ENCODE measurements at regions not wholly inside any gene's neighbourhood (a gene's known extent, or its start where the extent isn't known, plus 50 kb on each side); places are given as distances from the start of the nearest gene placed in this dataset.

DNA sequence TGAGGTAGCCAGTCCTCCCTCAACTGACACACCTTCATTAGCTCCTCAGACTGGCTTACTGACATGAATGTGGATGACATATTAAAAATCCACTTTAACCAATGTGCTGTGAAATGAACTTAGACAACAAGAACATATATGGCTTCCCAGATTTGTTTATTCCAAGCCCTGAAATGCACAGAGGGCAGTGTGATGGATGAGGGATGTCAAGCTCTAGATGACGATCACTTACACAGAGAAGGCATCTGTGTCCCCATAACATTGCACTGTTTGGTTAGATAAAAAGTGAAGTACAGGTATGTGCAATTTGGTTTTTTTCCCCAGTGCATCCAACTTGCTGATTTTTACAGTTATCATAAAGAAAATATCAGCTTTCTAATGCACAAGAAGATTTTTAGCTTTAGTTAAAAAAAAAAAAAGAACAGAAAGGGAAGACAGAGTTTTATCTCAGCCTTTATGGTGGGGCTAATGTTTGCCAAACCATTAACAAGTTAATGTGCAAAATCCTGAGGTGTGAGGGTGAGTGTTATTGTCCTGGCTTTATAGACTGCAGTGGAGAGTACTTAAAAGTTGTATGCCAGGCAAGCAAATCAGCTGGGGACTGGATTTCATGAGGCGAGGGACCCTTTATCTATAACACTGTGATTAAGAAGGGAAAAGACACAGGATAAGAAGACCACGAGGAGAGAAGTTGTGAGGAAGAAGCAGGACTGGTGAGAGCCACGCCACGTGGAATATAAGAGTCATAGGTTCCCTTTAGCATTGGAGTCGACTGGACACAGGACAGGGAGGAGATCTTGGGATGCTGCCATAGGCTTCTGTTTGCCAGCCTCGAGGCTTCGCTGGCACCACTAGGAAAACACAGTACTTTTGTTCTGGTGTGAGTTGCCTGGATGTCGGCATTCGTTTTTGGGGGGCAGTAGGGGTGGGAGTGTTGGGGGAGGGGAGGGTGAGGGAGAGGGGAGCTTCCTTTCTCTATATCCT lies 90.0 kb upstream of the BACH2 start:
- TF ChIP-seq POLR2A (IDR thresholded peaks at IDR 0.05): no peak
- no peak for TF ChIP-seq POLR2AphosphoS5 (IDR thresholded peaks at IDR 0.05; ENCODE audit: insufficient read depth in 1 of 2, low read depth in 1 of 2)
- TF ChIP-seq, protein P1, sequence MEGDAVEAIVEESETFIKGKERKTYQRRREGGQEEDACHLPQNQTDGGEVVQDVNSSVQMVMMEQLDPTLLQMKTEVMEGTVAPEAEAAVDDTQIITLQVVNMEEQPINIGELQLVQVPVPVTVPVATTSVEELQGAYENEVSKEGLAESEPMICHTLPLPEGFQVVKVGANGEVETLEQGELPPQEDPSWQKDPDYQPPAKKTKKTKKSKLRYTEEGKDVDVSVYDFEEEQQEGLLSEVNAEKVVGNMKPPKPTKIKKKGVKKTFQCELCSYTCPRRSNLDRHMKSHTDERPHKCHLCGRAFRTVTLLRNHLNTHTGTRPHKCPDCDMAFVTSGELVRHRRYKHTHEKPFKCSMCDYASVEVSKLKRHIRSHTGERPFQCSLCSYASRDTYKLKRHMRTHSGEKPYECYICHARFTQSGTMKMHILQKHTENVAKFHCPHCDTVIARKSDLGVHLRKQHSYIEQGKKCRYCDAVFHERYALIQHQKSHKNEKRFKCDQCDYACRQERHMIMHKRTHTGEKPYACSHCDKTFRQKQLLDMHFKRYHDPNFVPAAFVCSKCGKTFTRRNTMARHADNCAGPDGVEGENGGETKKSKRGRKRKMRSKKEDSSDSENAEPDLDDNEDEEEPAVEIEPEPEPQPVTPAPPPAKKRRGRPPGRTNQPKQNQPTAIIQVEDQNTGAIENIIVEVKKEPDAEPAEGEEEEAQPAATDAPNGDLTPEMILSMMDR (IDR thresholded peaks at IDR 0.05): no peak
- H3K9me3 ChIP-seq: no peaks in the 10 kb centered on the region
- no peaks in the 10 kb centered on the region for H3K4me1 ChIP-seq
- no peaks in the 10 kb centered on the region for H3K27me3 ChIP-seq
- no peak overlapping the region for H3K4me3 ChIP-seq
- DNase-seq (ENCODE audit: extremely low spot score in 2 of 2): no peak
- no peaks in the 10 kb centered on the region for H3K36me3 ChIP-seq
- H3K27ac ChIP-seq: no peak overlapping the region
- intact Hi-C loops (cut with DNase I): loop anchor here (10.0 kb wide), 1 partner anchor 1718 kb away; no protein-coding TSS in a partner anchor

DNA sequence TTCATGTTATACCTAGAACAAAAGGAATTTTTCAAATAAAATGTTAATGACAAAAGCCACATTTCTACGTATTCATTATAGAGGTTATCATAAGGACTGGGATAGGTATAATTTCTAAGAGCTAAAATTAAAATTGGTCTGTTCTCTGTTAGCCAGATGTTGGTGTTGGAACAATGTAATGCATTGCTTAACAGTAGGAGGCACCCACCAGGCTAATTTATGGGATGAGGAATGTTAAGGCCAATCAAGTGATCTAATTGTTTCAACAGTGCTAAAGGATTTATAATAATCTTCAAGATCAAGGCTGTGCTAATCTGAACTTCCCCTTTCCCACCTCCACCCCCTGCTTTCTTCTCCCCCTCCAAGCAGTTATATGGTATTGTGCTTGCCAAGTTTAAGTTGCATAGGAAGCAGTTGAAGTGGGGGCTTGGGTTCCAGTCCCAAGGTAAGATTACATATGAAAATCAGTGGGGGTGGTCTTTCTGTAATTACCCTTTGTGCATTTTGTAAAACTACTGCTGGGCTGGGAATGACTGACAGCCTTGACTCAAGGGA lies 89.2 kb upstream of the BACH2 start:
- H3K36me3 ChIP-seq: no peaks in the 10 kb centered on the region
- H3K4me3 ChIP-seq: no peak overlapping the region
- no peak overlapping the region for H3K27ac ChIP-seq
- intact Hi-C loops (cut with DNase I): loop anchor here (10.0 kb wide), 1 partner anchor 1719 kb away; no protein-coding TSS in a partner anchor
- no peaks in the 10 kb centered on the region for H3K9me3 ChIP-seq
- TF ChIP-seq, protein P1 (IDR thresholded peaks at IDR 0.05): no peak
- TF ChIP-seq POLR2A (IDR thresholded peaks at IDR 0.05): no peak
- no peak for TF ChIP-seq POLR2AphosphoS5 (IDR thresholded peaks at IDR 0.05; ENCODE audit: insufficient read depth in 1 of 2, low read depth in 1 of 2)
- no peaks in the 10 kb centered on the region for H3K4me1 ChIP-seq
- no peak for DNase-seq (ENCODE audit: extremely low spot score in 2 of 2)
- H3K27me3 ChIP-seq: no peaks in the 10 kb centered on the region

DNA sequence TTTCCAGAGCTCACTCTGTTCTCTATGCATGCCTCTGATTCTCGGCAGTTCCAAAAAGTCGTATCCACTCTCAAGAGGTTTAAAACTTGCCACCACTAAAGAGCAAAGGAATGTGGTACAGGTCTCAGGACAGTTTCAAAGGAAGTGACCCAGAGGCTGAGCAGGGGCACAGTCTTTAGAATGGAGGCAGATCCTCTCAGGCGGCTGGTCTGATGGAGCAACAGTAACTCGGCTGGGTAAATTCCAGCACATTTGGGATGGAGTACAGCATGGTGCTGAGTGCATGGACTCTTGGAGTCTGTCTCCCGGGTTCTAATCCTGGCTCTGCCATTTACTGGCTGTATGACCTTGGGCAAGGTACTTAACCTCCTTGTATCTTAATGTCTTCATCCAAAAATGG lies 88.1 kb upstream of the BACH2 start:
- TF ChIP-seq POLR2AphosphoS5 (IDR thresholded peaks at IDR 0.05; ENCODE audit: insufficient read depth in 1 of 2, low read depth in 1 of 2) (no peak), POLR2A (IDR thresholded peaks at IDR 0.05) (no peak)
- TF ChIP-seq, protein P1 (IDR thresholded peaks at IDR 0.05): no peak
- intact Hi-C loops (cut with DNase I): loop anchor here (10.0 kb wide), 1 partner anchor 1720 kb away; no protein-coding TSS in a partner anchor
- Histone ChIP-seq H3K9me3 (no peaks in the 10 kb centered on the region), H3K36me3 (no peaks in the 10 kb centered on the region), H3K4me3 (no peak overlapping the region), H3K27me3 (no peaks in the 10 kb centered on the region), H3K4me1 (no peaks in the 10 kb centered on the region), H3K27ac (no peak overlapping the region)
- DNase-seq (ENCODE audit: extremely low spot score in 2 of 2): no peak

DNA sequence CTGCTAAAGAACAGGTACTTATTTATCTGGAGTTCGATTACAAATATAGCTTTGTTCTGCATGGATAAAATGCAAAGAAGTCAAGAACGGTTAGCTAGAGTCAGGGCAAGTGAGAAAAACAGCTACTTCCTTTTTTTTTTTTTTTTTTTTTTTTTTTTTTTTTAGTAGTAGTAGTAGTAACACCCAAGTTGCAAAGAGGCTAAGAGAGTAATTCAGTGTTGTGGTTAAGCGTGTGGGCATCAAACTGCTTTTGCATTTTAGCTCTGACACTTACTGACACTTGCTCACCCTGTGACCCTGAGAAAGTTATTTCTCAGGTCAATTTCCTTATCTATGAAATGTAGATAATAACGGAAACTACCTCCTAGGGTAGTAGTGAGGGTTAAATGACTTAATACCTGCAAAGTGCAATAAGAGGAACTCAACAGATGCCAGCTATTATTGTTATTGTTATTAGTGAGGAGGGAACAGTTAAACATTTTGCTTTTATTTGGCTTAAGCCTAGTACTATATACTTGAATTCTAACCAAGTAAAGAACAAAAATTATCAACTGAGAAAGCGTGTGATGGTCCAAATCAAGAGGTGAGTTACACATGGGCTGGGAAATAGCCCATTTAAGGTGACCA lies 86.7 kb upstream of the BACH2 start:
- H3K27me3 ChIP-seq: no peaks in the 10 kb centered on the region
- intact Hi-C loops (cut with DNase I): loop anchor here (10.0 kb wide), 1 partner anchor 1721 kb away; no protein-coding TSS in a partner anchor
- no peaks in the 10 kb centered on the region for H3K36me3 ChIP-seq

More for the DNA sequence above, 86.7 kb upstream of the BACH2 start:
- Histone ChIP-seq H3K4me3 (no peak overlapping the region), H3K27ac (no peak overlapping the region), H3K9me3 (no peaks in the 10 kb centered on the region), H3K4me1 (no peaks in the 10 kb centered on the region)
- DNase-seq (ENCODE audit: extremely low spot score in 2 of 2): no peak
- TF ChIP-seq POLR2AphosphoS5 (IDR thresholded peaks at IDR 0.05; ENCODE audit: insufficient read depth in 1 of 2, low read depth in 1 of 2) (no peak), POLR2A (IDR thresholded peaks at IDR 0.05) (no peak)
- TF ChIP-seq, protein P1 (IDR thresholded peaks at IDR 0.05): no peak
